ENCODE measurements at regions not wholly inside any gene's neighbourhood (a gene's known extent, or its start where the extent isn't known, plus 50 kb on each side); places are given as distances from the start of the nearest gene placed in this dataset.

GRCh38 chr2:42853549-42854206, 61.3 kb upstream of the HAAO start:
- TF ChIP-seq CTCF (IDR thresholded peaks at IDR 0.05; ENCODE audit: unreplicated experiment): no peak
- intact Hi-C loops (cut with micrococcal nuclease; ENCODE audit: unreplicated experiment): loop anchor here (10.0 kb wide), 1 partner anchor 631 kb away; no protein-coding TSS in a partner anchor
- CTCF ChIA-PET: no interaction called here
- Mint-ChIP-seq H3K4me3 (ENCODE audit: low read depth, unreplicated experiment) (no peak overlapping the region), H3K27ac (ENCODE audit: unreplicated experiment) (no peak overlapping the region), H3K9me3 (ENCODE audit: low read depth, unreplicated experiment) (no peaks in the 10 kb centered on the region), H3K36me3 (ENCODE audit: insufficient read depth, unreplicated experiment) (peaks cover 6% of the 10 kb centered on the region), H3K27me3 (ENCODE audit: unreplicated experiment) (no peaks in the 10 kb centered on the region), H3K4me1 (ENCODE audit: low read depth, unreplicated experiment) (peaks cover 8% of the 10 kb centered on the region)
- BruUV-seq (replicated peaks): no TSS peak
- no peak for DNase-seq

GRCh38 chr2:42852798-42853197, 60.4 kb upstream of the HAAO start:
- no peak overlapping the region for H3K27ac Mint-ChIP-seq (ENCODE audit: unreplicated experiment)
- CTCF ChIA-PET: no interaction called here
- DNase-seq: no peak
- no peak overlapping the region for H3K4me3 Mint-ChIP-seq (ENCODE audit: low read depth, unreplicated experiment)
- no peaks in the 10 kb centered on the region for H3K36me3 Mint-ChIP-seq (ENCODE audit: insufficient read depth, unreplicated experiment)
- no peak for TF ChIP-seq CTCF (IDR thresholded peaks at IDR 0.05; ENCODE audit: unreplicated experiment)
- H3K27me3 Mint-ChIP-seq (ENCODE audit: unreplicated experiment): no peaks in the 10 kb centered on the region
- intact Hi-C loops (cut with micrococcal nuclease; ENCODE audit: unreplicated experiment): loop anchor here (10.0 kb wide), 1 partner anchor 632 kb away; no protein-coding TSS in a partner anchor
- H3K9me3 Mint-ChIP-seq (ENCODE audit: low read depth, unreplicated experiment): no peaks in the 10 kb centered on the region
- BruUV-seq (replicated peaks): no TSS peak
- H3K4me1 Mint-ChIP-seq (ENCODE audit: low read depth, unreplicated experiment): no peaks in the 10 kb centered on the region

- DNase-seq: no peak
- TF ChIP-seq CTCF (IDR thresholded peaks at IDR 0.05; ENCODE audit: unreplicated experiment): no peak
- no peak overlapping the region for H3K4me3 Mint-ChIP-seq (ENCODE audit: low read depth, unreplicated experiment)
- no peaks in the 10 kb centered on the region for H3K4me1 Mint-ChIP-seq (ENCODE audit: low read depth, unreplicated experiment)
- H3K27ac Mint-ChIP-seq (ENCODE audit: unreplicated experiment): no peak overlapping the region
- CTCF ChIA-PET: no interaction called here
- H3K9me3 Mint-ChIP-seq (ENCODE audit: low read depth, unreplicated experiment): no peaks in the 10 kb centered on the region
- H3K27me3 Mint-ChIP-seq (ENCODE audit: unreplicated experiment): no peaks in the 10 kb centered on the region
- no TSS peak for BruUV-seq (replicated peaks)
- H3K36me3 Mint-ChIP-seq (ENCODE audit: insufficient read depth, unreplicated experiment): no peaks in the 10 kb centered on the region
- intact Hi-C loops (cut with micrococcal nuclease; ENCODE audit: unreplicated experiment): loop anchor here (10.0 kb wide), 1 partner anchor 633 kb away; no protein-coding TSS in a partner anchor
These were observed 59.4 kb upstream of the HAAO start for GRCh38 chr2:42851740-42852250.

- intact Hi-C loops (cut with micrococcal nuclease; ENCODE audit: unreplicated experiment): loop anchor here (10.0 kb wide), 1 partner anchor 634 kb away; no protein-coding TSS in a partner anchor
- no peaks in the 10 kb centered on the region for H3K9me3 Mint-ChIP-seq (ENCODE audit: low read depth, unreplicated experiment)
- H3K4me3 Mint-ChIP-seq (ENCODE audit: low read depth, unreplicated experiment): no peak overlapping the region
- DNase-seq: no peak
- H3K27ac Mint-ChIP-seq (ENCODE audit: unreplicated experiment): no peak overlapping the region
- CTCF ChIA-PET: no interaction called here
- peaks cover under 1% of the 10 kb centered on the region for H3K27me3 Mint-ChIP-seq (ENCODE audit: unreplicated experiment)
- no TSS peak for BruUV-seq (replicated peaks)
- H3K36me3 Mint-ChIP-seq (ENCODE audit: insufficient read depth, unreplicated experiment): no peaks in the 10 kb centered on the region
- H3K4me1 Mint-ChIP-seq (ENCODE audit: low read depth, unreplicated experiment): no peaks in the 10 kb centered on the region
- TF ChIP-seq CTCF (IDR thresholded peaks at IDR 0.05; ENCODE audit: unreplicated experiment): no peak
These were observed 58.8 kb upstream of the HAAO start for GRCh38 chr2:42851186-42851585.

Measured in Calu3 (cell line).